ENCODE measurements at regions not wholly inside any gene's neighbourhood (a gene's known extent, or its start where the extent isn't known, plus 50 kb on each side); places are given as distances from the start of the nearest gene placed in this dataset.

- Histone ChIP-seq H3K9ac (ENCODE audit: low read length) (no peak overlapping the region), H3K4me1 (ENCODE audit: control insufficient read depth in 1 of 2, insufficient read depth in 2 of 2, low read length in 2 of 2) (no peaks in the 10 kb centered on the region), H3K27ac (ENCODE audit: low read depth, low read length) (no peak overlapping the region), H3K9me3 (ENCODE audit: control insufficient read depth in 1 of 2, insufficient read depth in 1 of 2, low read depth in 1 of 2, low read length in 2 of 2) (no peaks in the 10 kb centered on the region), H3K27me3 (ENCODE audit: insufficient read depth, low read length) (peaks cover 16% of the 10 kb centered on the region; the same call in 1 of the 2 replicates), H3K36me3 (ENCODE audit: control insufficient read depth in 1 of 2, insufficient read depth in 2 of 2, low read length in 2 of 2) (no peaks in the 10 kb centered on the region), H3K9me2 (ENCODE audit: insufficient read depth) (no peaks in the 10 kb centered on the region), H2AFZ (ENCODE audit: low read depth, low read length, poor library complexity, severe bottlenecking) (no peak overlapping the region), H3K4me3 (replicated peaks in 1 of 2; ENCODE audit: low read depth in 1 of 2, low read length in 2 of 2) (no peak overlapping the region), H3K4me2 (ENCODE audit: low read length) (no peak overlapping the region), H3K79me2 (ENCODE audit: insufficient read depth, low read length) (no peaks in the 10 kb centered on the region), H4K20me1 (ENCODE audit: insufficient read depth) (no peaks in the 10 kb centered on the region; the same call in 1 of the 2 replicates)
- no TSS peak for BruUV-seq (replicated peaks)
- RAD21 ChIA-PET (ENCODE audit: low non-redundant PET in 1 of 2, low total read pairs in 2 of 2, uncharacterized antibody in 2 of 2, unreplicated experiment in 2 of 2): no interaction called here
- intact Hi-C loops (cut with micrococcal nuclease): no loop called here
- no peak for TF ChIP-seq POLR2A (IDR thresholded peaks at IDR 0.05; ENCODE audit: borderline replicate concordance, extremely low read depth, insufficient read depth, insufficient read length)
- no peak for TF ChIP-seq SP1 (IDR thresholded peaks at IDR 0.05; ENCODE audit: low read depth)
- TF ChIP-seq REST (IDR thresholded peaks at IDR 0.05; ENCODE audit: low read depth): no peak
- TF ChIP-seq EZH2phosphoT487 (IDR thresholded peaks at IDR 0.05; ENCODE audit: borderline replicate concordance): no peak
- no peak for TF ChIP-seq ZNF274 (IDR thresholded peaks at IDR 0.05; ENCODE audit: low read depth, low read length)
- no peak for TF ChIP-seq JUND (IDR thresholded peaks at IDR 0.05)
- POLR2A ChIA-PET: interaction anchor here (0.7 kb wide), 1 partner anchor 1082 kb away, joined by 3 read pairs; no protein-coding TSS in a partner anchor
- no peak for ATAC-seq
- no peak for DNase-seq (ENCODE audit: low read depth, low spot score)
- CTCF ChIA-PET: no interaction called here
Observed at GRCh38 chr2:164141271-164141670, 405.5 kb upstream of the FIGN start.

GRCh38 chr2:164138750-164139149 lies 402.9 kb upstream of the FIGN start:
- no peak overlapping the region for H3K9ac ChIP-seq (ENCODE audit: low read length)
- H4K20me1 ChIP-seq (ENCODE audit: insufficient read depth): no peaks in the 10 kb centered on the region; the same call in 1 of the 2 replicates
- no peaks in the 10 kb centered on the region for H3K79me2 ChIP-seq (ENCODE audit: insufficient read depth, low read length)
- BruUV-seq (replicated peaks): no TSS peak
- intact Hi-C loops (cut with micrococcal nuclease): no loop called here
- DNase-seq (ENCODE audit: low read depth, low spot score) (no peak), ATAC-seq (no peak)
- RAD21 ChIA-PET (ENCODE audit: low non-redundant PET in 1 of 2, low total read pairs in 2 of 2, uncharacterized antibody in 2 of 2, unreplicated experiment in 2 of 2): no interaction called here
- no peaks in the 10 kb centered on the region for H3K4me1 ChIP-seq (ENCODE audit: control insufficient read depth in 1 of 2, insufficient read depth in 2 of 2, low read length in 2 of 2)
- H2AFZ ChIP-seq (ENCODE audit: low read depth, low read length, poor library complexity, severe bottlenecking): no peak overlapping the region
- H3K27me3 ChIP-seq (ENCODE audit: insufficient read depth, low read length): peaks cover 21% of the 10 kb centered on the region; the same call in 1 of the 2 replicates
- H3K4me3 ChIP-seq (replicated peaks in 1 of 2; ENCODE audit: low read depth in 1 of 2, low read length in 2 of 2): no peak overlapping the region
- no peak overlapping the region for H3K4me2 ChIP-seq (ENCODE audit: low read length)
- POLR2A ChIA-PET: no interaction called here
- H3K36me3 ChIP-seq (ENCODE audit: control insufficient read depth in 1 of 2, insufficient read depth in 2 of 2, low read length in 2 of 2): no peaks in the 10 kb centered on the region
- CTCF ChIA-PET: no interaction called here
- H3K9me2 ChIP-seq (ENCODE audit: insufficient read depth): no peaks in the 10 kb centered on the region
- no peak overlapping the region for H3K27ac ChIP-seq (ENCODE audit: low read depth, low read length)
- H3K9me3 ChIP-seq (ENCODE audit: control insufficient read depth in 1 of 2, insufficient read depth in 1 of 2, low read depth in 1 of 2, low read length in 2 of 2): no peaks in the 10 kb centered on the region
- TF ChIP-seq SP1 (IDR thresholded peaks at IDR 0.05; ENCODE audit: low read depth): no peak
- no peak for TF ChIP-seq ZNF274 (IDR thresholded peaks at IDR 0.05; ENCODE audit: low read depth, low read length)
- TF ChIP-seq EGR1 (IDR thresholded peaks at IDR 0.05; ENCODE audit: low read depth): no peak
- no peak for TF ChIP-seq REST (IDR thresholded peaks at IDR 0.05; ENCODE audit: low read depth)
- no peak for TF ChIP-seq EZH2 (IDR thresholded peaks at IDR 0.05)
- TF ChIP-seq TCF7L2 (IDR thresholded peaks at IDR 0.05; ENCODE audit: borderline replicate concordance, extremely low read depth, insufficient read depth, insufficient read length): no peak
- no peak for TF ChIP-seq ATF3 (IDR thresholded peaks at IDR 0.05)
- no peak for TF ChIP-seq MAX (IDR thresholded peaks at IDR 0.05)
- TF ChIP-seq EZH2phosphoT487 (IDR thresholded peaks at IDR 0.05; ENCODE audit: borderline replicate concordance): no peak
- TF ChIP-seq JUND (IDR thresholded peaks at IDR 0.05): no peak
- TF ChIP-seq FOSL1 (IDR thresholded peaks at IDR 0.05; ENCODE audit: low read depth): no peak
- no peak for TF ChIP-seq SRF (IDR thresholded peaks at IDR 0.05; ENCODE audit: low read depth)
